Activated T-cell treated with anti-CD3 and anti-CD28 coated beads for 4 hours (primary cell): ENCODE measurements at regions not wholly inside any gene's neighbourhood (a gene's known extent, or its start where the extent isn't known, plus 50 kb on each side); places are given as distances from the start of the nearest gene placed in this dataset.

Experiments
- DNase-seq: peaks from one replicate; pipeline ENCODE4 v3.0.0-alpha.2; 2020

GRCh38 chr5:165786073-165786472 is 2280.7 kb downstream of the MAT2B start:
- DNase-seq = no peak

- DNase-seq = no peak
Measured at GRCh38 chr5:165795073-165795472, 2289.7 kb downstream of the MAT2B start.

GRCh38 chr5:165805756-165806155 is 2300.3 kb downstream of the MAT2B start:
- no peak for DNase-seq

GRCh38 chr5:165808335-165808734 is 2302.9 kb downstream of the MAT2B start:
- no peak for DNase-seq

- DNase-seq = no peak
Measured at GRCh38 chr5:165809914-165810313, 2304.5 kb downstream of the MAT2B start.

- DNase-seq = no peak
Measured at GRCh38 chr5:165829504-165829903, 2324.1 kb downstream of the MAT2B start.

GRCh38 chr5:165834891-165835290 is 2329.5 kb downstream of the MAT2B start:
- DNase-seq = no peak

- no peak for DNase-seq
Measured at GRCh38 chr5:165836046-165836445, 2330.6 kb downstream of the MAT2B start.

- no peak for DNase-seq
Measured at GRCh38 chr5:165837286-165837685, 2331.9 kb downstream of the MAT2B start.

- no peak for DNase-seq
Measured at GRCh38 chr5:165844571-165844970, 2339.2 kb downstream of the MAT2B start.

GRCh38 chr5:165858118-165858517 is 2352.7 kb downstream of the MAT2B start:
- no peak for DNase-seq

GRCh38 chr5:165859251-165859650 is 2353.8 kb downstream of the MAT2B start:
- no peak for DNase-seq

- DNase-seq = no peak
Measured at GRCh38 chr5:165863239-165863638, 2357.8 kb downstream of the MAT2B start.

- no peak for DNase-seq
Measured at GRCh38 chr5:165871291-165871690, 2365.9 kb downstream of the MAT2B start.

- no peak for DNase-seq
Measured at GRCh38 chr5:165874851-165875250, 2369.4 kb downstream of the MAT2B start.

GRCh38 chr5:165876538-165876937 is 2371.1 kb downstream of the MAT2B start:
- no peak for DNase-seq

- DNase-seq = no peak
Measured at GRCh38 chr5:165877475-165877874, 2372.1 kb downstream of the MAT2B start.

- no peak for DNase-seq
Measured at GRCh38 chr5:165881259-165881658, 2375.8 kb downstream of the MAT2B start.

GRCh38 chr5:165882099-165882498 is 2376.7 kb downstream of the MAT2B start:
- no peak for DNase-seq

- DNase-seq = no peak
Measured at GRCh38 chr5:165885623-165886350, 2380.4 kb downstream of the MAT2B start.

- DNase-seq = no peak
Measured at GRCh38 chr5:165887147-165887546, 2381.7 kb downstream of the MAT2B start.

GRCh38 chr5:165892383-165892782 is 2387.0 kb downstream of the MAT2B start:
- no peak for DNase-seq

GRCh38 chr5:165894916-165895315 is 2389.5 kb downstream of the MAT2B start:
- DNase-seq = no peak

GRCh38 chr5:165903835-165904234 is 2387.6 kb upstream of the WWC1 start:
- no peak for DNase-seq

- DNase-seq = no peak
Measured at GRCh38 chr5:165906871-165907270, 2384.6 kb upstream of the WWC1 start.
